ENCODE measurements at regions not wholly inside any gene's neighbourhood (a gene's known extent, or its start where the extent isn't known, plus 50 kb on each side); places are given as distances from the start of the nearest gene placed in this dataset.

- TF ChIP-seq ZNF556 (CRISPR knock-in tag; IDR thresholded peaks at IDR 0.05; ENCODE audit: borderline replicate concordance) = no peak
Observed at GRCh38 chr14:97350894-97351731, 553.9 kb downstream of the VRK1 start (continued).

GRCh38 chr14:97353102-97353501 lies 555.9 kb downstream of the VRK1 start:
- no peak overlapping the region for H3K4me2 ChIP-seq (ENCODE audit: low read depth, low read length)
- no peaks in the 10 kb centered on the region for H3K27me3 ChIP-seq (ENCODE audit: control insufficient read depth in 1 of 2, insufficient read depth in 2 of 2, low read length in 2 of 2)
- H3K9me3 ChIP-seq (ENCODE audit: low read length) = peaks cover 8% of the 10 kb centered on the region; the same call in 1 of the 2 replicates
- intact Hi-C loops (cut with micrococcal nuclease; ENCODE audit: unreplicated experiment) = no loop called here
- H3K36me3 ChIP-seq (replicated peaks in 1 of 2; ENCODE audit: control insufficient read depth in 1 of 2, insufficient read depth in 2 of 2, low read length in 2 of 2) = no peaks in the 10 kb centered on the region
- H3K79me2 ChIP-seq (ENCODE audit: insufficient read depth, low read length) = no peaks in the 10 kb centered on the region
- ChIA-PET CTCF (ENCODE audit: low intra/inter-chr PET ratio, low total read pairs) (no interaction called here), POLR2A (no interaction called here)
- no peak for TF ChIP-seq ZNF234 (CRISPR knock-in tag; conservative IDR thresholded peaks at IDR 0.05)
- H3K9ac ChIP-seq (ENCODE audit: insufficient read depth, low read depth, low read length) = no peak overlapping the region
- no peak for FAIRE-seq
- in situ Hi-C loops (cut with HindIII; ENCODE audit: extremely low pct_ligation_motif_present, low pct_unique_long_range_greater_than_20kb) = no loop called here
- BruUV-seq (replicated peaks) = no TSS peak
- H3K4me3 ChIP-seq (replicated peaks in 1 of 3; ENCODE audit: insufficient read depth in 1 of 3, low read depth in 2 of 3, low read length in 3 of 3) = no peak overlapping the region
- H4K20me1 ChIP-seq (ENCODE audit: insufficient read depth, low read length) = no peaks in the 10 kb centered on the region
- WGBS (ENCODE audit: low lambda C conversion rate) = 4% methylated on average over 5 of the region's 5 CpGs
- DNase-seq (ENCODE audit: low spot score) = no peak
- peaks cover 12% of the 10 kb centered on the region for H3K4me1 ChIP-seq (ENCODE audit: insufficient read depth, low read length)
- no peak for ATAC-seq
- no peak overlapping the region for H3K27ac ChIP-seq (ENCODE audit: extremely low read length, insufficient read depth, low read length)
- no peak overlapping the region for H2AFZ ChIP-seq (ENCODE audit: low read length)

GRCh38 chr14:97354119-97354722 lies 557.0 kb downstream of the VRK1 start:
- Histone ChIP-seq H3K4me3 (replicated peaks in 1 of 3; ENCODE audit: insufficient read depth in 1 of 3, low read depth in 2 of 3, low read length in 3 of 3) (no peak overlapping the region), H2AFZ (ENCODE audit: low read length) (no peak overlapping the region), H3K9me3 (ENCODE audit: low read length) (0 out of 2 replicates have a peak, but pooled peaks cover 5% of the 10 kb centered on the region), H3K27me3 (ENCODE audit: control insufficient read depth in 1 of 2, insufficient read depth in 2 of 2, low read length in 2 of 2) (no peaks in the 10 kb centered on the region), H3K4me1 (ENCODE audit: insufficient read depth, low read length) (peaks cover 12% of the 10 kb centered on the region), H4K20me1 (ENCODE audit: insufficient read depth, low read length) (no peaks in the 10 kb centered on the region), H3K9ac (ENCODE audit: insufficient read depth, low read depth, low read length) (no peak overlapping the region), H3K36me3 (replicated peaks in 1 of 2; ENCODE audit: control insufficient read depth in 1 of 2, insufficient read depth in 2 of 2, low read length in 2 of 2) (no peaks in the 10 kb centered on the region), H3K27ac (ENCODE audit: extremely low read length, insufficient read depth, low read length) (no peak overlapping the region), H3K4me2 (ENCODE audit: low read depth, low read length) (no peak overlapping the region), H3K79me2 (ENCODE audit: insufficient read depth, low read length) (no peaks in the 10 kb centered on the region)
- under 1% methylated on average over 3 of the region's 3 CpGs for WGBS (ENCODE audit: low lambda C conversion rate)
- FAIRE-seq (no peak), ATAC-seq (no peak), DNase-seq (ENCODE audit: low spot score) (no peak)
- CTCF ChIA-PET (ENCODE audit: low intra/inter-chr PET ratio, low total read pairs) = no interaction called here
- no TSS peak for BruUV-seq (replicated peaks)
- POLR2A ChIA-PET = no interaction called here
- in situ Hi-C loops (cut with HindIII; ENCODE audit: extremely low pct_ligation_motif_present, low pct_unique_long_range_greater_than_20kb) = no loop called here
- intact Hi-C loops (cut with micrococcal nuclease; ENCODE audit: unreplicated experiment) = no loop called here
- TF ChIP-seq HNRNPUL1 (IDR thresholded peaks at IDR 0.05; ENCODE audit: low read depth, low read length) (no peak), POGK (CRISPR knock-in tag; conservative IDR thresholded peaks at IDR 0.05) (no peak), ELF1 (CRISPR knock-in tag; IDR thresholded peaks at IDR 0.05) (no peak), GATA4 (IDR thresholded peaks at IDR 0.05; ENCODE audit: borderline replicate concordance, low read depth) (no peak), ZNF235 (CRISPR knock-in tag; IDR thresholded peaks at IDR 0.05; ENCODE audit: borderline replicate concordance) (no peak), ZMYM4 (CRISPR knock-in tag; IDR thresholded peaks at IDR 0.05) (no peak), RCOR2 (CRISPR knock-in tag; IDR thresholded peaks at IDR 0.05) (no peak), TCF7 (IDR thresholded peaks at IDR 0.05; ENCODE audit: low read depth) (no peak), SNRNP70 (IDR thresholded peaks at IDR 0.05; ENCODE audit: low read depth, low read length) (no peak), KDM5A (IDR thresholded peaks at IDR 0.05; ENCODE audit: borderline replicate concordance, low read length) (no peak)
- TF ChIP-seq, protein P1, sequence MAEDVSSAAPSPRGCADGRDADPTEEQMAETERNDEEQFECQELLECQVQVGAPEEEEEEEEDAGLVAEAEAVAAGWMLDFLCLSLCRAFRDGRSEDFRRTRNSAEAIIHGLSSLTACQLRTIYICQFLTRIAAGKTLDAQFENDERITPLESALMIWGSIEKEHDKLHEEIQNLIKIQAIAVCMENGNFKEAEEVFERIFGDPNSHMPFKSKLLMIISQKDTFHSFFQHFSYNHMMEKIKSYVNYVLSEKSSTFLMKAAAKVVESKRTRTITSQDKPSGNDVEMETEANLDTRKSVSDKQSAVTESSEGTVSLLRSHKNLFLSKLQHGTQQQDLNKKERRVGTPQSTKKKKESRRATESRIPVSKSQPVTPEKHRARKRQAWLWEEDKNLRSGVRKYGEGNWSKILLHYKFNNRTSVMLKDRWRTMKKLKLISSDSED (CRISPR knock-in tag; IDR thresholded peaks at IDR 0.05) = no peak

Data from HepG2 (cell line).